Suprapubic skin (tissue), 4 donors: ENCODE measurements at regions not wholly inside any gene's neighbourhood (a gene's known extent, or its start where the extent isn't known, plus 50 kb on each side); places are given as distances from the start of the nearest gene placed in this dataset.
"Not testable (repeated sequence)": the region's sequence is repeated elsewhere in the genome, so short reads cannot be mapped to it uniquely, and the experiment has no call there.

ENCODE experiments used
- CTCF ChIP-seq, 2 donors: fragments of 200-600 bp in 1 of 2; fragments of 450-650 bp in 1 of 2; sonication (generic) in 1 of 2; IDR thresholded peaks; one replicate each; pipeline ENCODE4 v1.5.1; 2016 to 2019; ENCODE audit warnings: antibody characterized with exemption in 2 of 2, mild to moderate bottlenecking in 1 of 2, moderate library complexity in 1 of 2
- EP300 ChIP-seq: sonication (generic); formaldehyde crosslinking; IDR thresholded peaks from one replicate; pipeline ENCODE4 v1.6.1; 2017; ENCODE audit warnings: antibody characterized with exemption
- POLR2A ChIP-seq, 2 donors: fragments of 450-650 bp; IDR thresholded peaks; one replicate each; pipeline ENCODE4 v1.6.1; 2017; ENCODE audit warnings: antibody characterized with exemption in 2 of 2, mild to moderate bottlenecking in 2 of 2, moderate library complexity in 2 of 2
- POLR2AphosphoS5 ChIP-seq, 3 donors: sonication (generic); formaldehyde crosslinking; IDR thresholded peaks; one replicate each; pipeline ENCODE4 v1.6.1; 2017; ENCODE audit warnings: antibody characterized with exemption in 3 of 3

- not testable (repeated sequence) for TF ChIP-seq EP300; POLR2A (IDR thresholded peaks at IDR 0.05); CTCF (IDR thresholded peaks at IDR 0.05); POLR2AphosphoS5 (IDR thresholded peaks at IDR 0.05)
Measured at GRCh38 chr16:63760246-63760645, 1361.6 kb downstream of the CDH11 start.
